ENCODE measurements at regions not wholly inside any gene's neighbourhood (a gene's known extent, or its start where the extent isn't known, plus 50 kb on each side); places are given as distances from the start of the nearest gene placed in this dataset.
"Not testable (repeated sequence)": the region's sequence is repeated elsewhere in the genome, so short reads cannot be mapped to it uniquely, and the experiment has no call there.

DNA sequence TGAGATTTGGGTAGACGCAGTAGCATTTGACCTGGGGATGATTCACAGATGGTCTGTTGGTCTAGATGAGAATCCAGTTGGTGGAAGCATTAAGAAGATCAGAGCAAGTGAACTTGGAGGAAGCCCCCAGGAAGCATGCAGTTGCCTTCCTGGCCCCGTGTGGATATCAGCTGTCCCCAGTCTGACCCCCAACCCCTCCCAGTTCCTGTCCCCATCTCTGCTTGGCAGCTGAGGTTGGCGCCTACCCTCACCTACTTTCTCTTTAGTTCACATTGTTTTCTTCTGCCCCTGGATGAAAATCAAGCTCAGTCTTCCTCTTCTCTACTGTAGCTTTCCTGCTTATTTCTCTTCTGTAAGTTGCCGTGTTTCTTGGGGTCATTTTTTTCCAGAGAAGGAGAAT is 227.9 kb downstream of the GATA3 start:
- Histone ChIP-seq H3K4me2 (no peak overlapping the region), H3K27me3 (no peaks in the 10 kb centered on the region), H3K4me1 (no peaks in the 10 kb centered on the region), H3F3A (ENCODE audit: low read depth) (no peaks in the 10 kb centered on the region), H3K9ac (no peak overlapping the region), H2AFZ (replicated peaks) (no peak overlapping the region), H3K36me3 (no peaks in the 10 kb centered on the region), H3K27ac (no peak overlapping the region), H3K9me3 (ENCODE audit: low read depth) (no peaks in the 10 kb centered on the region), H4K20me1 (ENCODE audit: low read depth) (no peaks in the 10 kb centered on the region), H3K79me2 (ENCODE audit: low read depth) (no peaks in the 10 kb centered on the region), H3K4me3 (no peak overlapping the region)
- H3K27me3 Mint-ChIP-seq (ENCODE audit: insufficient read depth, low read depth), result no peaks in the 10 kb centered on the region
- H3K27ac Mint-ChIP-seq, result no peak overlapping the region
- no peak for TF ChIP-seq EZH2 (IDR thresholded peaks at IDR 0.05)
- TF ChIP-seq, protein P1, sequence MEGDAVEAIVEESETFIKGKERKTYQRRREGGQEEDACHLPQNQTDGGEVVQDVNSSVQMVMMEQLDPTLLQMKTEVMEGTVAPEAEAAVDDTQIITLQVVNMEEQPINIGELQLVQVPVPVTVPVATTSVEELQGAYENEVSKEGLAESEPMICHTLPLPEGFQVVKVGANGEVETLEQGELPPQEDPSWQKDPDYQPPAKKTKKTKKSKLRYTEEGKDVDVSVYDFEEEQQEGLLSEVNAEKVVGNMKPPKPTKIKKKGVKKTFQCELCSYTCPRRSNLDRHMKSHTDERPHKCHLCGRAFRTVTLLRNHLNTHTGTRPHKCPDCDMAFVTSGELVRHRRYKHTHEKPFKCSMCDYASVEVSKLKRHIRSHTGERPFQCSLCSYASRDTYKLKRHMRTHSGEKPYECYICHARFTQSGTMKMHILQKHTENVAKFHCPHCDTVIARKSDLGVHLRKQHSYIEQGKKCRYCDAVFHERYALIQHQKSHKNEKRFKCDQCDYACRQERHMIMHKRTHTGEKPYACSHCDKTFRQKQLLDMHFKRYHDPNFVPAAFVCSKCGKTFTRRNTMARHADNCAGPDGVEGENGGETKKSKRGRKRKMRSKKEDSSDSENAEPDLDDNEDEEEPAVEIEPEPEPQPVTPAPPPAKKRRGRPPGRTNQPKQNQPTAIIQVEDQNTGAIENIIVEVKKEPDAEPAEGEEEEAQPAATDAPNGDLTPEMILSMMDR (IDR thresholded peaks at IDR 0.05), result no peak
- TF ChIP-seq EZH2phosphoT487 (IDR thresholded peaks at IDR 0.05), result no peak
- no peaks in the 10 kb centered on the region for H3K36me3 Mint-ChIP-seq
- H3K4me3 Mint-ChIP-seq, result no peak overlapping the region
- no peaks in the 10 kb centered on the region for H3K9me3 Mint-ChIP-seq
- no peak for DNase-seq (ENCODE audit: low spot score)
- no peaks in the 10 kb centered on the region for H3K4me1 Mint-ChIP-seq

DNA sequence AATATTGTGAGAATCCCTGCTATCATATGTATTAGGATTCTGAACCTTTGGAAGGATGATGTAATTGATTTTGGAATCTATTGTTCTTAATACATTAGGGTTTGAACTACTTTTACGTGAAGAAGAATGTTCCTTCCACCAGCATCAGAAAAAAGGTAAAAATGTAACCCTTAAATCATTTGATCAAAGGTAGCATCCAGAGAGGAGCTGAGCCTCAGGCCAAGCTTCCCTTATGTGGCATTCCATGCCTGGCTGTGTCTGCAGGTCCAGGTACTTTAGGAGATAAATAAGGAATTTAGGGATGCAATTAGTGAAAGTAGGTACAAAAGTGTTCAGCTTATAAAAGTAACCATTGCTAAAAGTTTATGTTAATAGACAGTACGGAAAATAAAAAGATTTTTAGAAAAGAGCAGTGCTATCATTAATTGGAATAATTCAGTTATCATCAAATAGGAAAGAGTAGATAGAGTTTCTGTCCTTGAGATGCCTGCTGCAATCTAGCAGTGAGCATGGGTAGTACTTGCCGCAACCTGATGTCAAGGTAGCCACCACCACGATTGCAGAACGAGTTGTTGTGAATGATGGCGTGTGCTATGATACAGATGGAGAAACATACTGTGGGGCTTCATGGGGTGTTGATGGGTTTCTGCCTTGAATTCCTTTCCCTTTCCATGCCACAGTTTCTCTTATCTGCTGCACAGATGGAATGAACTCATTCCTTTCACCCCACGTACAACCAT is 228.8 kb downstream of the GATA3 start:
- DNase-seq (ENCODE audit: low spot score), result no peak
- Histone ChIP-seq H3K4me2 (no peak overlapping the region), H3K27ac (no peak overlapping the region), H3K9ac (no peak overlapping the region), H3K4me3 (no peak overlapping the region), H3K27me3 (no peaks in the 10 kb centered on the region), H4K20me1 (ENCODE audit: low read depth) (no peaks in the 10 kb centered on the region), H2AFZ (replicated peaks) (no peak overlapping the region), H3K4me1 (peaks cover 7% of the 10 kb centered on the region), H3K36me3 (no peaks in the 10 kb centered on the region), H3F3A (ENCODE audit: low read depth) (peaks cover 5% of the 10 kb centered on the region), H3K9me3 (ENCODE audit: low read depth) (no peaks in the 10 kb centered on the region), H3K79me2 (ENCODE audit: low read depth) (no peaks in the 10 kb centered on the region)
- TF ChIP-seq, protein P1 (IDR thresholded peaks at IDR 0.05), result no peak
- TF ChIP-seq EZH2phosphoT487 (IDR thresholded peaks at IDR 0.05) (no peak), EZH2 (IDR thresholded peaks at IDR 0.05) (no peak)
- Mint-ChIP-seq H3K27me3 (ENCODE audit: insufficient read depth, low read depth) (no peaks in the 10 kb centered on the region), H3K36me3 (no peaks in the 10 kb centered on the region), H3K4me3 (no peak overlapping the region), H3K4me1 (no peaks in the 10 kb centered on the region), H3K27ac (no peak overlapping the region), H3K9me3 (no peaks in the 10 kb centered on the region)

DNA sequence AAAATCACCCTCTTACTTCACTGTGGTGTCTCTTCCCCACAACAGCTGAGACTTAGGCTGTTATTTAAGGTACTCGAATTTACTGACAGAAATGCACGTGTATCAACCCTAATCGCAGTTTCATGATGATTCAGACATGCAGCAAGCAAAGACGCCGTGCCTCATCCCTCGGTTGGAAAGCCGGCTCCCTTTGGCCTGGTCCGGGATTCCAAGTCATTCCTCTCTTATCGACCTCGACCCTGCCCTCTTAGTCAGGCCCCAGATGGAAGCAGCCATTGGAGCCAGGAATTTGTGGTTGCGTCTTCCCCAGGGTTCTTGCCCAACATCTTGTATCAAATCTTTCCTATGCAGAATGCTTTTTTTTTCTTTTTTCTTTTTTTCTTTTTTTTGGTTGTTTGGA is 229.5 kb downstream of the GATA3 start:
- H3K36me3 Mint-ChIP-seq, result no peaks in the 10 kb centered on the region
- no peak for DNase-seq (ENCODE audit: low spot score)
- H3K9me3 ChIP-seq (ENCODE audit: low read depth), result no peaks in the 10 kb centered on the region
- H2AFZ ChIP-seq (replicated peaks), result no peak overlapping the region
- no peak overlapping the region for H3K4me3 ChIP-seq
- H3F3A ChIP-seq (ENCODE audit: low read depth), result peaks cover 10% of the 10 kb centered on the region
- no peaks in the 10 kb centered on the region for H3K79me2 ChIP-seq (ENCODE audit: low read depth)
- no peak overlapping the region for H3K9ac ChIP-seq
- no peaks in the 10 kb centered on the region for H3K36me3 ChIP-seq
- no peak overlapping the region for H3K27ac ChIP-seq
- no peak for TF ChIP-seq EZH2 (IDR thresholded peaks at IDR 0.05)
- no peak for TF ChIP-seq EZH2phosphoT487 (IDR thresholded peaks at IDR 0.05)
- TF ChIP-seq, protein P1 (IDR thresholded peaks at IDR 0.05), result no peak
- H4K20me1 ChIP-seq (ENCODE audit: low read depth), result no peaks in the 10 kb centered on the region
- peaks cover 14% of the 10 kb centered on the region for H3K4me1 ChIP-seq
- H3K4me3 Mint-ChIP-seq, result no peak overlapping the region
- H3K27ac Mint-ChIP-seq, result no peak overlapping the region
- H3K27me3 Mint-ChIP-seq (ENCODE audit: insufficient read depth, low read depth), result no peaks in the 10 kb centered on the region
- no peaks in the 10 kb centered on the region for H3K27me3 ChIP-seq
- no peaks in the 10 kb centered on the region for H3K9me3 Mint-ChIP-seq
- H3K4me2 ChIP-seq, result no peak overlapping the region
- H3K4me1 Mint-ChIP-seq, result no peaks in the 10 kb centered on the region

DNA sequence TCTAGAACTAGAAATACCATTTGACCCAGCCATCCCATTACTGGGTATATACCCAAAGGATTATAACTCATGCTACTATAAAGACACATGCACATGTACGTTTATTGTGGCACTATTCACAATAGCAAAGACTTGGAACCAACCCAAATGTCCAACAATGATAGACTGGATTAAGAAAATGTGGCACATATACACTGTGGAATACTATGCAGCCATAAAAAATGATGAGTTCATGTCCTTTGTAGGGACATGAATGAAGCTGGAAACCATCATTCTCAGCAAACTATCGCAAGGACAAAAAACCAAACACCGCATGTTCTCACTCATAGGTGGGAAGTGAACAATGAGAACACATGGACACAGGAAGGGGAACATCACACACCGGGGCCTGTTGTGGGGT is 231.5 kb downstream of the GATA3 start:
- H3K27ac Mint-ChIP-seq; H3K4me3 Mint-ChIP-seq; H3K9me3 ChIP-seq (ENCODE audit: low read depth); H4K20me1 ChIP-seq (ENCODE audit: low read depth); H3K27me3 Mint-ChIP-seq (ENCODE audit: insufficient read depth, low read depth); H2AFZ ChIP-seq (replicated peaks); H3K36me3 ChIP-seq; H3K27me3 ChIP-seq; H3K36me3 Mint-ChIP-seq; H3K27ac ChIP-seq; H3K9ac ChIP-seq; H3K4me2 ChIP-seq; H3K79me2 ChIP-seq (ENCODE audit: low read depth); H3K4me1 Mint-ChIP-seq; DNase-seq (ENCODE audit: low spot score); H3K4me3 ChIP-seq; H3K9me3 Mint-ChIP-seq: not testable (repeated sequence)
- H3F3A ChIP-seq (ENCODE audit: low read depth), result peaks cover 27% of the 10 kb centered on the region
- H3K4me1 ChIP-seq, result peaks cover 31% of the 10 kb centered on the region

All from neural progenitor cell (in vitro differentiated cells).